Activated naive CD4-positive, alpha-beta T cell treated with anti-CD3 and anti-CD28 coated beads, Interleukin-2, amount 50 U/mL, for 72 hours (primary cell): ENCODE measurements at regions not wholly inside any gene's neighbourhood (a gene's known extent, or its start where the extent isn't known, plus 50 kb on each side); places are given as distances from the start of the nearest gene placed in this dataset.

Experiments
- ATAC-seq, 2 donors: fragments of 150-1000 bp; cut with Tn5 transposase; 2 replicates each; pipeline ENCODE4 v1.10.0; 2021; ENCODE audit warnings: mild to moderate bottlenecking in 2 of 2, moderate library complexity in 2 of 2
- DNase-seq, 2 donors: peaks; one replicate each; pipeline ENCODE4 v3.0.0; 2021 to 2022; ENCODE audit warnings: low spot score in 2 of 2
- H3K27ac Mint-ChIP-seq, 2 donors: one replicate each; pipeline ENCODE4 v1.8.0; 2022; ENCODE audit warnings: mild to moderate bottlenecking in 2 of 2, mixed read lengths in 2 of 2
- H3K36me3 Mint-ChIP-seq, 2 donors: one replicate each; pipeline ENCODE4 v1.8.0; 2022; ENCODE audit warnings: mixed read lengths in 2 of 2
- H3K9me3 Mint-ChIP-seq, 2 donors: one replicate each; pipeline ENCODE4 v1.8.0; 2022; ENCODE audit warnings: mixed read lengths in 2 of 2

DNA sequence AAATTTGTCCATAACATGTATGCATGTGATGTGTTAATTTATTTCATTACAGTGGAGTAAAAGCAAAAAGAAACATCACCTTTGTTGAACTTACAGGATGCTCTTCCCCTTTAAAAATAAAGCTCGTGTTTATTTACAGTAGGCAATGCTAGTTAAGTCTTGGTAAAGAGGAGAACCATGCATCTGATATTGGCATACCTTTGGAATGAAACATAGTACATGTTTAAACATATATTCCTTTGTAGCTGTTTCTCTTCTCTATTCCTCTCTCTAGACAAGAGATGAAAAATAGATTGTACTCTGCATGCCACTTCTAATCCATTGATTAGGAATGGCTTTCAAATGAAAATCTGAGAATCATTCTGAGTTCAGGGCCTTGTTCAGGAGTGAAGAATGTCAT is 374.9 kb upstream of the CNTN4 start:
- no peaks in the 10 kb centered on the region for H3K36me3 Mint-ChIP-seq
- DNase-seq (no peak), ATAC-seq (no peak)
- H3K9me3 Mint-ChIP-seq, result peaks cover 13 to 18% of the 10 kb centered on the region in 2 donors
- H3K27ac Mint-ChIP-seq, result no peak overlapping the region

GRCh38 chr3:1726741-1727140 is 371.9 kb upstream of the CNTN4 start:
- Mint-ChIP-seq H3K27ac (no peak overlapping the region), H3K36me3 (no peaks in the 10 kb centered on the region), H3K9me3 (peaks cover 9 to 13% of the 10 kb centered on the region in 2 donors)
- no peak for ATAC-seq
- no peak for DNase-seq

DNA sequence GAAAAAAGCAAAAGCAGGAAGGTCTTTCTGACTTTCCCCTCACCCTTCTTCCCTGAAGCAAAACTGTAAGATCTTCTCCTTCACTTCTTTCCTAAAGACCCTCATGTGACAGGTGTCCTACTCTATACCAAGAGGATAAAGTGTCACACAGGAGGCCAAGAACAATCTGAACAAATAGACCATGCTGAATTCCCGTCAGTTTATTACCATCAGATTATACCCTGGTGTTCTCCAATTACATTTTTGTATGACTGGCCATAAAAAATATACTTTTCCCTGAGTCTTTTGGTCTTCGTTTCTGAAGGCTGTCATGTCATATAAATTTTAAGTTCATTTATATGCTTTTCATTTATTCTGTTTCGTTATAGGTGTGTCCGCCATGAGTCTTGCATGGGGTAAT is 371.4 kb upstream of the CNTN4 start:
- DNase-seq (no peak), ATAC-seq (no peak)
- no peaks in the 10 kb centered on the region for H3K36me3 Mint-ChIP-seq
- no peak overlapping the region for H3K27ac Mint-ChIP-seq
- H3K9me3 Mint-ChIP-seq, result peaks cover 10 to 13% of the 10 kb centered on the region in 2 donors

- Mint-ChIP-seq H3K36me3 (no peaks in the 10 kb centered on the region), H3K9me3 (peaks cover 13 to 15% of the 10 kb centered on the region in 2 donors), H3K27ac (no peak overlapping the region)
- DNase-seq (no peak), ATAC-seq (no peak)
Measured at GRCh38 chr3:1728510-1728909, 370.2 kb upstream of the CNTN4 start.

GRCh38 chr3:1734494-1735122 is 364.1 kb upstream of the CNTN4 start:
- no peaks in the 10 kb centered on the region for H3K36me3 Mint-ChIP-seq
- H3K9me3 Mint-ChIP-seq, result peaks cover 13 to 26% of the 10 kb centered on the region in 2 donors
- no peak for ATAC-seq
- no peak overlapping the region for H3K27ac Mint-ChIP-seq
- no peak for DNase-seq

GRCh38 chr3:1752205-1752604 is 346.5 kb upstream of the CNTN4 start:
- peaks cover 0 to 1% of the 10 kb centered on the region in 2 donors for H3K36me3 Mint-ChIP-seq
- DNase-seq (no peak), ATAC-seq (no peak)
- no peak overlapping the region for H3K27ac Mint-ChIP-seq
- H3K9me3 Mint-ChIP-seq, result peaks cover 4 to 18% of the 10 kb centered on the region in 2 donors

GRCh38 chr3:1766384-1766783 is 332.3 kb upstream of the CNTN4 start:
- no peak overlapping the region for H3K27ac Mint-ChIP-seq
- peaks cover 5 to 13% of the 10 kb centered on the region in 2 donors for H3K9me3 Mint-ChIP-seq
- ATAC-seq (no peak), DNase-seq (no peak)
- H3K36me3 Mint-ChIP-seq, result no peaks in the 10 kb centered on the region

- no peak for DNase-seq
- no peak for ATAC-seq
- H3K9me3 Mint-ChIP-seq, result peaks cover 17 to 20% of the 10 kb centered on the region in 2 donors
Measured at GRCh38 chr3:1773679-1774078, 325.0 kb upstream of the CNTN4 start.

GRCh38 chr3:1774597-1774996 is 324.1 kb upstream of the CNTN4 start:
- H3K9me3 Mint-ChIP-seq, result peaks cover 16 to 19% of the 10 kb centered on the region in 2 donors
- H3K36me3 Mint-ChIP-seq, result no peaks in the 10 kb centered on the region
- DNase-seq (no peak), ATAC-seq (no peak)
- H3K27ac Mint-ChIP-seq, result no peak overlapping the region

More at GRCh38 chr3:1773679-1774078, 325.0 kb upstream of the CNTN4 start:
- H3K27ac Mint-ChIP-seq, result no peak overlapping the region
- H3K36me3 Mint-ChIP-seq, result no peaks in the 10 kb centered on the region

- ATAC-seq, result no peak
Measured at GRCh38 chr3:1775321-1775720, 323.3 kb upstream of the CNTN4 start.

GRCh38 chr3:1783995-1784394 is 314.7 kb upstream of the CNTN4 start:
- DNase-seq (no peak), ATAC-seq (no peak)
- H3K27ac Mint-ChIP-seq, result no peak overlapping the region
- no peaks in the 10 kb centered on the region for H3K36me3 Mint-ChIP-seq
- peaks cover 13 to 19% of the 10 kb centered on the region in 2 donors for H3K9me3 Mint-ChIP-seq

More at GRCh38 chr3:1775321-1775720, 323.3 kb upstream of the CNTN4 start:
- peaks cover 16 to 19% of the 10 kb centered on the region in 2 donors for H3K9me3 Mint-ChIP-seq
- no peak for DNase-seq
- H3K36me3 Mint-ChIP-seq, result no peaks in the 10 kb centered on the region
- no peak overlapping the region for H3K27ac Mint-ChIP-seq

- Mint-ChIP-seq H3K36me3 (no peaks in the 10 kb centered on the region), H3K27ac (no peak overlapping the region), H3K9me3 (peaks cover 18 to 19% of the 10 kb centered on the region in 2 donors)
- DNase-seq, result no peak
- ATAC-seq, result no peak
Measured at GRCh38 chr3:1787094-1787493, 311.6 kb upstream of the CNTN4 start.

GRCh38 chr3:1792466-1792865 is 306.2 kb upstream of the CNTN4 start:
- Mint-ChIP-seq H3K27ac (no peak overlapping the region), H3K9me3 (peaks cover 4 to 8% of the 10 kb centered on the region in 2 donors), H3K36me3 (no peaks in the 10 kb centered on the region)

GRCh38 chr3:1798711-1799405 is 299.8 kb upstream of the CNTN4 start:
- no peaks in the 10 kb centered on the region for H3K36me3 Mint-ChIP-seq
- ATAC-seq, result no peak
- peaks cover 6 to 9% of the 10 kb centered on the region in 2 donors for H3K9me3 Mint-ChIP-seq
- H3K27ac Mint-ChIP-seq, result no peak overlapping the region
- DNase-seq, result no peak

More at GRCh38 chr3:1792466-1792865, 306.2 kb upstream of the CNTN4 start:
- ATAC-seq, result no peak
- DNase-seq, result no peak

GRCh38 chr3:1805331-1805730 is 293.3 kb upstream of the CNTN4 start:
- Mint-ChIP-seq H3K36me3 (peaks cover 11 to 27% of the 10 kb centered on the region in 2 donors), H3K27ac (no peak overlapping the region), H3K9me3 (peaks cover 28 to 29% of the 10 kb centered on the region in 2 donors)
- DNase-seq, result no peak
- ATAC-seq, result no peak

DNA sequence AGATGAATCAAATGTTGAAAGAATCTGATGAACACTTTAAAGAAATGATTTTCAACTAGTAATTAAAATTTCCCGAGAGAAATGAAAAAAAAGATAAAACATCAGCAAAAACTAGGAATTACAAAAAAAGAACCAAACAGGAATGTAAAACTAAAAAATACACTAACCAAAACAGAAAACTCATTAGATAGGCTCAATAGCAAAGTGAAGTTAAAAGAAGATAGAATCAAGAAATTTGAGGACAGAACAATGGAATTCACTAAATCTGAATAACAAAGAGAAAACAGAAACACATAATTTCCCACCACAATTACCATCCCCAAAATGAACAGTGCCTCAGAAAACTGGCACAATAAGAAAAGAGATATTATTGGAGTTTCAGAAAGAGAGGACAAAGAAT is 290.1 kb upstream of the CNTN4 start:
- peaks cover 11 to 27% of the 10 kb centered on the region in 2 donors for H3K36me3 Mint-ChIP-seq
- H3K9me3 Mint-ChIP-seq, result peaks cover 24 to 25% of the 10 kb centered on the region in 2 donors
- no peak overlapping the region for H3K27ac Mint-ChIP-seq
- ATAC-seq (no peak), DNase-seq (no peak)

DNA sequence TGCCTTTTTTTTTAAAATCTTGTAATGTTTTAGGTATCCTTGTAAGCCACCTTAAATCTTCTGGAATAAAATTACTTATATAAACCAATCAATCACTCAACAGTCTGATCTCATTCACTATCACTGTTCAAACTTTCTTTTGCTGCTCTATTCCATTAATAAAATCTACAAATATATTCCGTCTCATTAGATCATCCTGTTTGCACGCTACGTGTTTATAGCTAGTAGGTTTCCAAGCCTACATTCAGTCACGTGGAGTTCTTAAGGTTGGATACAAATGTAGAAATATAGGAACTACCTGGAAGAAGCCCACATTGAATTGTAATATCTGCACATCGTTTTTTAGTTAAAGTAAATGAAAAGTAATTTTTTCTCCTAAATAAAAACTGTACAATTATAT is 274.8 kb upstream of the CNTN4 start:
- Mint-ChIP-seq H3K9me3 (peaks cover 4 to 17% of the 10 kb centered on the region in 2 donors), H3K27ac (no peak overlapping the region), H3K36me3 (no peaks in the 10 kb centered on the region)
- DNase-seq (no peak), ATAC-seq (no peak)

GRCh38 chr3:1824359-1824758 is 274.3 kb upstream of the CNTN4 start:
- DNase-seq (no peak), ATAC-seq (no peak)
- Mint-ChIP-seq H3K27ac (no peak overlapping the region), H3K9me3 (peaks cover 4 to 17% of the 10 kb centered on the region in 2 donors), H3K36me3 (no peaks in the 10 kb centered on the region)
